ENCODE measurements at regions not wholly inside any gene's neighbourhood (a gene's known extent, or its start where the extent isn't known, plus 50 kb on each side); places are given as distances from the start of the nearest gene placed in this dataset.

GRCh38 chr13:34263681-34264080, 445.7 kb downstream of the RFC3 start:
- TF ChIP-seq ELK4 (IDR thresholded peaks at IDR 0.05; ENCODE audit: borderline replicate concordance, low read depth, low read length) (no peak), ZNF335 (tag by site-specific recombination; conservative IDR thresholded peaks at IDR 0.05) (no peak), ZNF513 (tag by site-specific recombination; IDR thresholded peaks at IDR 0.05) (no peak), SALL2 (tag by site-specific recombination; IDR thresholded peaks at IDR 0.05; ENCODE audit: borderline replicate concordance) (no peak), REST (tag by site-specific recombination; IDR thresholded peaks at IDR 0.05) (no peak), ZNF19 (tag by site-specific recombination; IDR thresholded peaks at IDR 0.05; ENCODE audit: low read depth) (no peak), OSR2 (tag by site-specific recombination; IDR thresholded peaks at IDR 0.05) (no peak), ZBTB11 (tag by site-specific recombination; conservative IDR thresholded peaks at IDR 0.05; ENCODE audit: low read depth) (no peak), ZNF571 (tag by site-specific recombination; IDR thresholded peaks at IDR 0.05) (no peak), ZNF843 (tag by site-specific recombination; IDR thresholded peaks at IDR 0.05) (no peak), GFI1B (tag by site-specific recombination; IDR thresholded peaks at IDR 0.05) (no peak), ZNF366 (tag by site-specific recombination; conservative IDR thresholded peaks at IDR 0.05) (no peak), ZSCAN5A (tag by site-specific recombination; IDR thresholded peaks at IDR 0.05) (no peak)
- Histone ChIP-seq H3K4me1 (ENCODE audit: control insufficient read depth, insufficient read depth, low read length) (no peaks in the 10 kb centered on the region), H3K9me3 (ENCODE audit: control insufficient read depth, insufficient read depth, low read depth, low read length) (no peaks in the 10 kb centered on the region), H3K36me3 (ENCODE audit: control insufficient read depth in 2 of 2, insufficient read depth in 1 of 2, low read length in 2 of 2) (no peaks in the 10 kb centered on the region), H3K27ac (ENCODE audit: extremely low read depth, low read depth, low read length) (no peak overlapping the region), H3K4me3 (ENCODE audit: low read depth, low read length) (no peak overlapping the region)
- POLR2A ChIA-PET = no interaction called here
- CTCF ChIA-PET = no interaction called here

- Histone ChIP-seq H3K27ac (ENCODE audit: extremely low read depth, low read depth, low read length) (no peak overlapping the region), H3K36me3 (ENCODE audit: control insufficient read depth in 2 of 2, insufficient read depth in 1 of 2, low read length in 2 of 2) (no peaks in the 10 kb centered on the region), H3K4me3 (ENCODE audit: low read depth, low read length) (no peak overlapping the region), H3K9me3 (ENCODE audit: control insufficient read depth, insufficient read depth, low read depth, low read length) (no peaks in the 10 kb centered on the region), H3K4me1 (ENCODE audit: control insufficient read depth, insufficient read depth, low read length) (no peaks in the 10 kb centered on the region)
- ChIA-PET CTCF (no interaction called here), POLR2A (no interaction called here)
- TF ChIP-seq ZNF404 (tag by site-specific recombination; IDR thresholded peaks at IDR 0.05) (no peak), ZEB2 (tag by site-specific recombination; IDR thresholded peaks at IDR 0.05) (no peak), ZNF133 (tag by site-specific recombination; IDR thresholded peaks at IDR 0.05) (no peak), ZNF561 (tag by site-specific recombination; IDR thresholded peaks at IDR 0.05; ENCODE audit: borderline replicate concordance) (no peak), GFI1B (tag by site-specific recombination; IDR thresholded peaks at IDR 0.05) (no peak), ZXDB (tag by site-specific recombination; IDR thresholded peaks at IDR 0.05) (no peak), ZBTB17 (tag by site-specific recombination; IDR thresholded peaks at IDR 0.05) (no peak), ZNF473 (tag by site-specific recombination; IDR thresholded peaks at IDR 0.05) (no peak)
Measured at GRCh38 chr13:34265046-34265679, 447.2 kb downstream of the RFC3 start.
